ENCODE measurements at regions not wholly inside any gene's neighbourhood (a gene's known extent, or its start where the extent isn't known, plus 50 kb on each side); places are given as distances from the start of the nearest gene placed in this dataset.

GRCh38 chr2:136468799-136469369, 296.5 kb upstream of the THSD7B start:
- no peak for DNase-seq (ENCODE audit: low read depth, low spot score)

GRCh38 chr2:136452528-136452927, 312.8 kb upstream of the THSD7B start:
- no peak for DNase-seq (ENCODE audit: low read depth, low spot score)

- no peak for DNase-seq (ENCODE audit: low read depth, low spot score)
These were observed 316.2 kb upstream of the THSD7B start for GRCh38 chr2:136448986-136449780.

GRCh38 chr2:136448432-136448831, 316.9 kb upstream of the THSD7B start:
- DNase-seq (ENCODE audit: low read depth, low spot score), result peak; percentile 7

- DNase-seq (ENCODE audit: low read depth, low spot score), result no peak
These were observed 321.0 kb upstream of the THSD7B start for GRCh38 chr2:136444323-136444722.

GRCh38 chr2:136443661-136444060, 321.7 kb upstream of the THSD7B start:
- no peak for DNase-seq (ENCODE audit: low read depth, low spot score)

- DNase-seq (ENCODE audit: low read depth, low spot score), result no peak
These were observed 323.2 kb upstream of the THSD7B start for GRCh38 chr2:136441979-136442714.

- DNase-seq (ENCODE audit: low read depth, low spot score), result no peak
These were observed 321.2 kb upstream of the CXCR4 start for GRCh38 chr2:136439064-136439676.

- no peak for DNase-seq (ENCODE audit: low read depth, low spot score)
These were observed 319.5 kb upstream of the CXCR4 start for GRCh38 chr2:136437461-136437860.

- no peak for DNase-seq (ENCODE audit: low read depth, low spot score)
These were observed 319.0 kb upstream of the CXCR4 start for GRCh38 chr2:136436936-136437335.

GRCh38 chr2:136434251-136434715, 316.3 kb upstream of the CXCR4 start:
- DNase-seq (ENCODE audit: low read depth, low spot score), result no peak

GRCh38 chr2:136433261-136433660, 315.3 kb upstream of the CXCR4 start:
- no peak for DNase-seq (ENCODE audit: low read depth, low spot score)

GRCh38 chr2:136424112-136424511, 306.2 kb upstream of the CXCR4 start:
- no peak for DNase-seq (ENCODE audit: low read depth, low spot score)

- no peak for DNase-seq (ENCODE audit: low read depth, low spot score)
These were observed 305.6 kb upstream of the CXCR4 start for GRCh38 chr2:136423516-136423996.

GRCh38 chr2:136422512-136422911, 304.6 kb upstream of the CXCR4 start:
- no peak for DNase-seq (ENCODE audit: low read depth, low spot score)

GRCh38 chr2:136420346-136420745, 302.4 kb upstream of the CXCR4 start:
- no peak for DNase-seq (ENCODE audit: low read depth, low spot score)

GRCh38 chr2:136411946-136412345, 294.0 kb upstream of the CXCR4 start:
- no peak for DNase-seq (ENCODE audit: low read depth, low spot score)

GRCh38 chr2:136410673-136411072, 292.7 kb upstream of the CXCR4 start:
- DNase-seq (ENCODE audit: low read depth, low spot score), result no peak

GRCh38 chr2:136408795-136409194, 290.8 kb upstream of the CXCR4 start:
- DNase-seq (ENCODE audit: low read depth, low spot score), result no peak

GRCh38 chr2:136407952-136408318, 290.0 kb upstream of the CXCR4 start:
- DNase-seq (ENCODE audit: low read depth, low spot score), result no peak

GRCh38 chr2:136407117-136407951, 289.4 kb upstream of the CXCR4 start:
- DNase-seq (ENCODE audit: low read depth, low spot score), result no peak

All from brain pericyte (primary cell).